ENCODE measurements at regions not wholly inside any gene's neighbourhood (a gene's known extent, or its start where the extent isn't known, plus 50 kb on each side); places are given as distances from the start of the nearest gene placed in this dataset.

GRCh38 chr1:79807816-79808215, 801.3 kb upstream of the ADGRL4 start:
- no peak for DNase-seq (ENCODE audit: low spot score)
- TF ChIP-seq CTCF (IDR thresholded peaks at IDR 0.05; ENCODE audit: extremely low read depth, missing control alignments), result no peak

GRCh38 chr1:79797487-79797886, 791.0 kb upstream of the ADGRL4 start:
- no peak for TF ChIP-seq CTCF (IDR thresholded peaks at IDR 0.05; ENCODE audit: extremely low read depth, missing control alignments)
- no peak for DNase-seq (ENCODE audit: low spot score)

GRCh38 chr1:79796434-79796833, 789.9 kb upstream of the ADGRL4 start:
- no peak for DNase-seq (ENCODE audit: low spot score)
- TF ChIP-seq CTCF (IDR thresholded peaks at IDR 0.05; ENCODE audit: extremely low read depth, missing control alignments), result no peak

GRCh38 chr1:79792219-79792930, 785.8 kb upstream of the ADGRL4 start:
- DNase-seq (ENCODE audit: low spot score), result no peak
- no peak for TF ChIP-seq CTCF (IDR thresholded peaks at IDR 0.05; ENCODE audit: extremely low read depth, missing control alignments)

- TF ChIP-seq CTCF (IDR thresholded peaks at IDR 0.05; ENCODE audit: extremely low read depth, missing control alignments), result no peak
These were observed 785.1 kb upstream of the ADGRL4 start for GRCh38 chr1:79791488-79792218.

GRCh38 chr1:79790950-79791349, 784.4 kb upstream of the ADGRL4 start:
- no peak for TF ChIP-seq CTCF (IDR thresholded peaks at IDR 0.05; ENCODE audit: extremely low read depth, missing control alignments)
- DNase-seq (ENCODE audit: low spot score), result no peak

More at GRCh38 chr1:79791488-79792218, 785.1 kb upstream of the ADGRL4 start:
- no peak for DNase-seq (ENCODE audit: low spot score)

- no peak for DNase-seq (ENCODE audit: low spot score)
- TF ChIP-seq CTCF (IDR thresholded peaks at IDR 0.05; ENCODE audit: extremely low read depth, missing control alignments), result no peak
These were observed 781.1 kb upstream of the ADGRL4 start for GRCh38 chr1:79787631-79788030.
